ENCODE measurements at regions not wholly inside any gene's neighbourhood (a gene's known extent, or its start where the extent isn't known, plus 50 kb on each side); places are given as distances from the start of the nearest gene placed in this dataset.

- H3K27me3 Mint-ChIP-seq (ENCODE audit: insufficient read depth, unreplicated experiment) = peaks cover 9% of the 10 kb centered on the region
Observed at GRCh38 chr9:119974026-119974425, 604.8 kb upstream of the BRINP1 start.

GRCh38 chr9:119968836-119969707 is 599.8 kb upstream of the BRINP1 start:
- Mint-ChIP-seq H3K4me1 (ENCODE audit: low read depth, unreplicated experiment) (no peaks in the 10 kb centered on the region), H3K9me3 (ENCODE audit: unreplicated experiment) (no peaks in the 10 kb centered on the region), H3K27me3 (ENCODE audit: insufficient read depth, unreplicated experiment) (peaks cover 3% of the 10 kb centered on the region), H3K27ac (ENCODE audit: unreplicated experiment) (no peak overlapping the region), H3K36me3 (ENCODE audit: insufficient read depth, unreplicated experiment) (no peaks in the 10 kb centered on the region), H3K4me3 (ENCODE audit: unreplicated experiment) (no peak overlapping the region)
- no TSS peak for BruUV-seq (replicated peaks)
- peak; percentile 65 to 74 for DNase-seq
- H3K4me1 ChIP-seq = no peaks in the 10 kb centered on the region
- no peaks in the 10 kb centered on the region for H3K9me3 ChIP-seq
- no peaks in the 10 kb centered on the region for H3K36me3 ChIP-seq (ENCODE audit: control insufficient read depth, insufficient read depth, low read length)
- no peak overlapping the region for H3K4me3 ChIP-seq (ENCODE audit: low read depth, low read length)
- POLR2A ChIA-PET = no interaction called here
- TF ChIP-seq CTCF (IDR thresholded peaks at IDR 0.05; ENCODE audit: insufficient read depth in 1 of 2, low read depth in 1 of 2, low read length in 1 of 2, severe bottlenecking in 1 of 2, unreplicated experiment in 1 of 2) = peak; percentile 81 to 93
- no peaks in the 10 kb centered on the region for H3K27me3 ChIP-seq (replicated peaks; ENCODE audit: control insufficient read depth, insufficient read depth, low read length)
- CTCF ChIA-PET = interaction anchor here (0.7 to 1.2 kb wide), 2 partner anchors 31 to 53 kb away, joined by 3 to 4 read pairs; no protein-coding TSS in a partner anchor
- intact Hi-C loops (cut with micrococcal nuclease; ENCODE audit: unreplicated experiment) = loop anchor here (1.0 to 10.0 kb wide), 2 partner anchors 174 to 413 kb away; no protein-coding TSS in a partner anchor

More at GRCh38 chr9:119974026-119974425, 604.8 kb upstream of the BRINP1 start:
- DNase-seq = no peak
- no peaks in the 10 kb centered on the region for H3K4me1 Mint-ChIP-seq (ENCODE audit: low read depth, unreplicated experiment)
- BruUV-seq (replicated peaks) = no TSS peak
- H3K27ac Mint-ChIP-seq (ENCODE audit: unreplicated experiment) = no peak overlapping the region
- H3K4me1 ChIP-seq = no peaks in the 10 kb centered on the region
- intact Hi-C loops (cut with micrococcal nuclease; ENCODE audit: unreplicated experiment) = no loop called here
- no peak overlapping the region for H3K4me3 ChIP-seq (ENCODE audit: low read depth, low read length)
- no peaks in the 10 kb centered on the region; the same call in 1 of the 2 replicates for H3K27me3 ChIP-seq (replicated peaks; ENCODE audit: control insufficient read depth, insufficient read depth, low read length)
- H3K9me3 Mint-ChIP-seq (ENCODE audit: unreplicated experiment) = no peaks in the 10 kb centered on the region
- H3K36me3 ChIP-seq (ENCODE audit: control insufficient read depth, insufficient read depth, low read length) = no peaks in the 10 kb centered on the region
- H3K4me3 Mint-ChIP-seq (ENCODE audit: unreplicated experiment) = no peak overlapping the region
- no peak for TF ChIP-seq CTCF (IDR thresholded peaks at IDR 0.05; ENCODE audit: insufficient read depth in 1 of 2, low read depth in 1 of 2, low read length in 1 of 2, severe bottlenecking in 1 of 2, unreplicated experiment in 1 of 2)
- no peaks in the 10 kb centered on the region for H3K36me3 Mint-ChIP-seq (ENCODE audit: insufficient read depth, unreplicated experiment)
- H3K9me3 ChIP-seq = no peaks in the 10 kb centered on the region
- CTCF ChIA-PET = interaction anchor here (0.6 kb wide), 1 partner anchor 48 kb away, joined by 3 read pairs; no protein-coding TSS in a partner anchor
- POLR2A ChIA-PET = no interaction called here

GRCh38 chr9:119967867-119968535 is 598.8 kb upstream of the BRINP1 start:
- intact Hi-C loops (cut with micrococcal nuclease; ENCODE audit: unreplicated experiment) = loop anchor here (10.0 kb wide), 1 partner anchor 173 kb away; no protein-coding TSS in a partner anchor
- H3K4me3 Mint-ChIP-seq (ENCODE audit: unreplicated experiment) = no peak overlapping the region
- ChIA-PET CTCF (no interaction called here), POLR2A (no interaction called here)
- no peaks in the 10 kb centered on the region for H3K4me1 Mint-ChIP-seq (ENCODE audit: low read depth, unreplicated experiment)
- H3K27me3 Mint-ChIP-seq (ENCODE audit: insufficient read depth, unreplicated experiment) = peaks cover 3% of the 10 kb centered on the region
- Histone ChIP-seq H3K4me1 (peaks cover 5% of the 10 kb centered on the region), H3K36me3 (ENCODE audit: control insufficient read depth, insufficient read depth, low read length) (no peaks in the 10 kb centered on the region), H3K27me3 (replicated peaks; ENCODE audit: control insufficient read depth, insufficient read depth, low read length) (no peaks in the 10 kb centered on the region), H3K4me3 (ENCODE audit: low read depth, low read length) (no peak overlapping the region), H3K9me3 (no peaks in the 10 kb centered on the region)
- no peak overlapping the region for H3K27ac Mint-ChIP-seq (ENCODE audit: unreplicated experiment)
- no peaks in the 10 kb centered on the region for H3K36me3 Mint-ChIP-seq (ENCODE audit: insufficient read depth, unreplicated experiment)
- no peak for DNase-seq
- H3K9me3 Mint-ChIP-seq (ENCODE audit: unreplicated experiment) = no peaks in the 10 kb centered on the region
- no peak for TF ChIP-seq CTCF (IDR thresholded peaks at IDR 0.05; ENCODE audit: insufficient read depth in 1 of 2, low read depth in 1 of 2, low read length in 1 of 2, severe bottlenecking in 1 of 2, unreplicated experiment in 1 of 2)
- no TSS peak for BruUV-seq (replicated peaks)
